Fibroblast of lung (primary cell): ENCODE measurements at regions not wholly inside any gene's neighbourhood (a gene's known extent, or its start where the extent isn't known, plus 50 kb on each side); places are given as distances from the start of the nearest gene placed in this dataset.

ENCODE experiments used
- DNase-seq, 2 donors: peaks; one replicate each; pipeline versions ENCODE4 v3.0.0 to v3.0.0-alpha.2; 2010; ENCODE audit warnings: low read depth in 2 of 2
- H2AFZ ChIP-seq: 2 replicates; pipeline ENCODE4 v1.5.1; 2012; ENCODE audit warnings: low read length, control low read depth, inconsistent platforms
- H3K27ac ChIP-seq: 2 replicates; pipeline ENCODE4 v1.5.1; 2011; ENCODE audit warnings: low read length, control low read depth; ENCODE audit not compliant: insufficient read depth
- H3K27me3 ChIP-seq: 2 replicates; pipeline ENCODE4 v1.5.1; 2011; ENCODE audit warnings: mild to moderate bottlenecking, low read length; ENCODE audit not compliant: control insufficient read depth, insufficient read depth
- H3K36me3 ChIP-seq: 2 replicates; pipeline ENCODE4 v1.5.1; 2011; ENCODE audit warnings: low read length; ENCODE audit not compliant: control insufficient read depth, insufficient read depth
- H3K4me1 ChIP-seq: 2 replicates; pipeline ENCODE4 v1.5.1; 2011; ENCODE audit warnings: low read length; ENCODE audit not compliant: control insufficient read depth, insufficient read depth; ENCODE audit errors: extremely low read depth
- H3K4me2 ChIP-seq: 2 replicates; pipeline ENCODE4 v1.5.1; 2011; ENCODE audit warnings: low read length, control low read depth; ENCODE audit not compliant: insufficient read depth; ENCODE audit errors: extremely low read depth
- H3K4me3 ChIP-seq, 4 experiments: fragments of 200-600 bp in 1 of 4; sonication (generic) in 1 of 4; replicated peaks in 1 of 4; 2 replicates each; pipeline ENCODE4 v1.5.1; 2011 to 2016; ENCODE audit warnings: low read length in 4 of 4, low read depth in 3 of 4, mild to moderate bottlenecking in 3 of 4, control low read depth in 2 of 4, inconsistent platforms in 1 of 4, mixed read lengths in 1 of 4; ENCODE audit not compliant: insufficient read depth in 1 of 4; ENCODE audit errors: control extremely low read depth in 1 of 4
- H3K79me2 ChIP-seq: 2 replicates; pipeline ENCODE4 v1.5.1; 2012; ENCODE audit warnings: mild to moderate bottlenecking, low read length, inconsistent platforms; ENCODE audit not compliant: control insufficient read depth, insufficient read depth
- H3K9ac ChIP-seq: 2 replicates; pipeline ENCODE4 v1.5.1; 2011; ENCODE audit warnings: mild to moderate bottlenecking, low read length, control low read depth; ENCODE audit not compliant: insufficient read depth
- H3K9me3 ChIP-seq: 2 replicates; pipeline ENCODE4 v1.5.1; 2012; ENCODE audit warnings: low read depth, low read length; ENCODE audit not compliant: control insufficient read depth, insufficient read depth
- H4K20me1 ChIP-seq: 2 replicates; pipeline ENCODE4 v1.5.1; 2011; ENCODE audit warnings: low read length; ENCODE audit not compliant: control insufficient read depth, insufficient read depth; ENCODE audit errors: extremely low read depth
- EZH2 ChIP-seq: IDR thresholded peaks from 2 replicates; pipeline ENCODE4 v1.5.1; 2012; ENCODE audit warnings: low read length, control low read depth, mild to moderate bottlenecking; ENCODE audit errors: missing control alignments
- TF ChIP-seq, protein P1 (sequence below), 2 donors: IDR thresholded peaks in 1 of 2; conservative IDR thresholded peaks in 1 of 2; 1 replicate in 1 of 2; 2 replicates in 1 of 2; pipeline ENCODE4 v1.5.1; 2011 to 2012; ENCODE audit warnings: low read length in 2 of 2, control low read depth in 1 of 2, inconsistent platforms in 1 of 2, low read depth in 1 of 2, mild to moderate bottlenecking in 1 of 2

GRCh38 chr21:16069178-16070112 lies 339.7 kb downstream of the USP25 start:
- H3K9ac ChIP-seq = no peak overlapping the region
- no peaks in the 10 kb centered on the region for H3K27me3 ChIP-seq
- H3K9me3 ChIP-seq = no peaks in the 10 kb centered on the region
- H3K79me2 ChIP-seq = no peaks in the 10 kb centered on the region
- no peak overlapping the region for H3K4me3 ChIP-seq
- H3K4me1 ChIP-seq = peaks cover 4% of the 10 kb centered on the region
- DNase-seq = peak in 1 of 2 donors; percentile 62
- H3K27ac ChIP-seq = no peak overlapping the region
- H4K20me1 ChIP-seq = no peaks in the 10 kb centered on the region
- TF ChIP-seq, protein P1, sequence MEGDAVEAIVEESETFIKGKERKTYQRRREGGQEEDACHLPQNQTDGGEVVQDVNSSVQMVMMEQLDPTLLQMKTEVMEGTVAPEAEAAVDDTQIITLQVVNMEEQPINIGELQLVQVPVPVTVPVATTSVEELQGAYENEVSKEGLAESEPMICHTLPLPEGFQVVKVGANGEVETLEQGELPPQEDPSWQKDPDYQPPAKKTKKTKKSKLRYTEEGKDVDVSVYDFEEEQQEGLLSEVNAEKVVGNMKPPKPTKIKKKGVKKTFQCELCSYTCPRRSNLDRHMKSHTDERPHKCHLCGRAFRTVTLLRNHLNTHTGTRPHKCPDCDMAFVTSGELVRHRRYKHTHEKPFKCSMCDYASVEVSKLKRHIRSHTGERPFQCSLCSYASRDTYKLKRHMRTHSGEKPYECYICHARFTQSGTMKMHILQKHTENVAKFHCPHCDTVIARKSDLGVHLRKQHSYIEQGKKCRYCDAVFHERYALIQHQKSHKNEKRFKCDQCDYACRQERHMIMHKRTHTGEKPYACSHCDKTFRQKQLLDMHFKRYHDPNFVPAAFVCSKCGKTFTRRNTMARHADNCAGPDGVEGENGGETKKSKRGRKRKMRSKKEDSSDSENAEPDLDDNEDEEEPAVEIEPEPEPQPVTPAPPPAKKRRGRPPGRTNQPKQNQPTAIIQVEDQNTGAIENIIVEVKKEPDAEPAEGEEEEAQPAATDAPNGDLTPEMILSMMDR (conservative IDR thresholded peaks at IDR 0.05 in 1 of 2, IDR thresholded peaks at IDR 0.05 in 1 of 2; ENCODE audit: low read depth in 1 of 2, low read length in 2 of 2) = no peak
- no peak for TF ChIP-seq EZH2
- H2AFZ ChIP-seq = no peak overlapping the region
- no peaks in the 10 kb centered on the region for H3K36me3 ChIP-seq
- H3K4me2 ChIP-seq = no peak overlapping the region

GRCh38 chr21:16070207-16070651 lies 340.4 kb downstream of the USP25 start:
- H3K9me3 ChIP-seq = no peaks in the 10 kb centered on the region
- H3K27me3 ChIP-seq = no peaks in the 10 kb centered on the region
- no peaks in the 10 kb centered on the region for H4K20me1 ChIP-seq
- no peak overlapping the region for H3K4me3 ChIP-seq
- no peaks in the 10 kb centered on the region for H3K36me3 ChIP-seq
- no peak overlapping the region for H2AFZ ChIP-seq
- peak in 1 of 2 donors; percentile 85 for DNase-seq
- no peaks in the 10 kb centered on the region for H3K79me2 ChIP-seq
- H3K27ac ChIP-seq = no peak overlapping the region
- no peak for TF ChIP-seq EZH2
- TF ChIP-seq, protein P1 (conservative IDR thresholded peaks at IDR 0.05 in 1 of 2, IDR thresholded peaks at IDR 0.05 in 1 of 2; ENCODE audit: low read depth in 1 of 2, low read length in 2 of 2) = no peak
- H3K4me2 ChIP-seq = peak overlapping the region; percentile 23
- no peak overlapping the region for H3K9ac ChIP-seq
- peaks cover 4% of the 10 kb centered on the region for H3K4me1 ChIP-seq

DNA sequence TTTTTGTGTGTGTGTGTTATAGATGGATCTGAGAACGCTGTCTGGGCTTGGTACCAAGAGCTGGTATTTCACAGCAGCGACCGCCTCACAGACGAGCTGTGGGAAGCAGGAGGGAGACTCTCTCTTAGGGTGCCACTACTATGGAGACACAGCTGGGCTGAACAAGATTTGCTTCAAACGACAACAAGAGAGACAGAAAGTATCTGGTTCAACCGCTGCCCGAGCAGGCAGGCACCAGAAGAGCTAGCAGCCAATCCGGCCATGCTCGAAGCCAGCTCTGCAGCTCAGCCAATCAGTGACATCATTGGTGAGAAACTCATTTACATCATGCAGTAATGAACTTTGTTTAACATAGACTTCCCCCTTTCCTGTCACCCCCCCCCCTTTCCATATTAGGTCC lies 341.3 kb downstream of the USP25 start:
- peak; percentile 55 to 94 for DNase-seq

More for the DNA sequence above, 341.3 kb downstream of the USP25 start:
- no peak for TF ChIP-seq EZH2
- TF ChIP-seq, protein P1 (conservative IDR thresholded peaks at IDR 0.05 in 1 of 2, IDR thresholded peaks at IDR 0.05 in 1 of 2; ENCODE audit: low read depth in 1 of 2, low read length in 2 of 2) = no peak
- Histone ChIP-seq H3K9ac (no peak overlapping the region), H3K4me3 (peak overlapping the region; percentile 22 to 48 (median 37)), H3K27me3 (no peaks in the 10 kb centered on the region), H2AFZ (peak overlapping the region; percentile 77), H4K20me1 (no peaks in the 10 kb centered on the region), H3K79me2 (no peaks in the 10 kb centered on the region), H3K4me2 (peak overlapping the region; percentile 90), H3K4me1 (peaks cover 4% of the 10 kb centered on the region), H3K36me3 (no peaks in the 10 kb centered on the region), H3K27ac (no peak overlapping the region), H3K9me3 (no peaks in the 10 kb centered on the region)
